Loucy (cell line): ENCODE measurements at regions not wholly inside any gene's neighbourhood (a gene's known extent, or its start where the extent isn't known, plus 50 kb on each side); places are given as distances from the start of the nearest gene placed in this dataset.
A peak's percentile ranks its signal among the peaks of the same experiment; 100 is the strongest.

ENCODE experiments used
- H2AFZ ChIP-seq: fragments of 200-600 bp; sonication (generic); 2 replicates; pipeline ENCODE4 v1.6.0; 2016; ENCODE audit warnings: antibody characterized with exemption, mild to moderate bottlenecking, low read length, moderate library complexity
- H3F3A ChIP-seq: fragments of 200-600 bp; 2 replicates; pipeline ENCODE4 v1.6.0; 2016; ENCODE audit warnings: antibody characterized with exemption, low read depth, mild to moderate bottlenecking
- H3K27me3 ChIP-seq: fragments of 200-600 bp; sonication (generic); 2 replicates; pipeline ENCODE4 v1.6.1; 2014; ENCODE audit warnings: low read length, mild to moderate bottlenecking; ENCODE audit not compliant: insufficient read depth, poor library complexity, severe bottlenecking
- H3K36me3 ChIP-seq: fragments of 200-600 bp; sonication (generic); 2 replicates; pipeline ENCODE4 v1.6.1; 2016; ENCODE audit warnings: low read length; ENCODE audit not compliant: insufficient read depth
- H3K4me1 ChIP-seq: fragments of 200-600 bp; sonication (generic); 2 replicates; pipeline ENCODE4 v1.5.1; 2014; ENCODE audit warnings: low read length, mild to moderate bottlenecking; ENCODE audit not compliant: insufficient read depth, poor library complexity, severe bottlenecking
- H3K4me2 ChIP-seq: fragments of 200-600 bp; sonication (generic); 2 replicates; pipeline ENCODE4 v1.6.0; 2014; ENCODE audit warnings: antibody characterized with exemption, low read length, low read depth, mild to moderate bottlenecking; ENCODE audit not compliant: poor library complexity, severe bottlenecking
- H3K4me3 ChIP-seq: fragments of 200-600 bp; sonication (generic); 2 replicates; pipeline ENCODE4 v1.5.1; 2014; ENCODE audit warnings: low read length, mild to moderate bottlenecking, mixed read lengths; ENCODE audit not compliant: poor library complexity, severe bottlenecking
- H3K79me2 ChIP-seq: fragments of 200-600 bp; sonication (generic); 2 replicates; pipeline ENCODE4 v1.6.1; 2014; ENCODE audit warnings: low read length; ENCODE audit not compliant: insufficient read depth
- H3K9ac ChIP-seq: fragments of 200-600 bp; sonication (generic); 2 replicates; pipeline ENCODE4 v1.6.0; 2014; ENCODE audit warnings: mild to moderate bottlenecking, low read depth, low read length, moderate library complexity; ENCODE audit not compliant: poor library complexity, severe bottlenecking
- H3K9me2 ChIP-seq: fragments of 200-600 bp; sonication (generic); replicated peaks from 2 replicates; pipeline ENCODE4 v1.6.1; 2016; ENCODE audit warnings: low read depth, low read length, mixed read lengths
- H3K9me3 ChIP-seq: fragments of 200-600 bp; sonication (generic); 2 replicates; pipeline ENCODE4 v1.6.1; 2014; ENCODE audit warnings: mild to moderate bottlenecking, antibody characterized with exemption, low read length, low read depth; ENCODE audit not compliant: insufficient read depth
- H4K20me1 ChIP-seq: fragments of 200-600 bp; sonication (generic); 2 replicates; pipeline ENCODE4 v1.6.0; 2014; ENCODE audit warnings: antibody characterized with exemption, low read length, mild to moderate bottlenecking; ENCODE audit not compliant: insufficient read depth, poor library complexity, severe bottlenecking
- EZH2phosphoT487 ChIP-seq: fragments of 200-600 bp; IDR thresholded peaks from 2 replicates; pipeline ENCODE4 v1.6.1; 2018; ENCODE audit warnings: antibody characterized with exemption, mild to moderate bottlenecking, moderate library complexity, borderline replicate concordance
- TF ChIP-seq, protein P1 (sequence below): fragments of 200-600 bp; sonication (generic); conservative IDR thresholded peaks from 2 replicates; pipeline ENCODE4 v1.5.1; 2014; ENCODE audit warnings: mild to moderate bottlenecking, antibody characterized with exemption, low read length

DNA sequence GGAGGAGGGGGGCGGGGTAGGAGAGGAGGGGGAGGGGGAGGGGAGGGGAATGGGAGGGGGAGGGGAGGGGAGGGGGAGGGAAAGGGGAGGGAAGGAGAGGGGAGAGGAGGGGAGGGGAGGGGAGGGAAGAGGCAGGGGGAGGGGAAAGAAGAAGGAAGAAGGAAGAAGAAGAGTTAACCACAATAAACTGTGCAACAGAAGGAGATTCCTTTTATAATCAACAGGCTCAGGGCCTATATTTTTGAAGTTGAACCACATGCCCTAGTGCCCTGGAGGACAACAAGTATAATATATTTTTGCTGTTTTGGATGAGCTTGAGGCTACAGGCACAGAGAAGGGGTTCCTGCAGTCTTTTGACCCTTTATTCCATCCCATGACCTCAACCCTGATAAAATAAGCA lies 228.2 kb upstream of the IRF2BP2 start:
- Histone ChIP-seq H4K20me1 (no peaks in the 10 kb centered on the region), H3K4me1 (peaks cover 75% of the 10 kb centered on the region), H3K79me2 (no peaks in the 10 kb centered on the region), H3K9me3 (no peaks in the 10 kb centered on the region), H3K4me3 (peak overlapping the region; percentile 44), H3K27me3 (no peaks in the 10 kb centered on the region), H3K9me2 (no peaks in the 10 kb centered on the region), H3K4me2 (peak overlapping the region; percentile 63), H2AFZ (peak overlapping the region; percentile 3; the same call in 1 of the 2 replicates), H3F3A (peaks cover 8% of the 10 kb centered on the region; the same call in 1 of the 2 replicates), H3K9ac (peak overlapping the region; percentile 63), H3K36me3 (no peaks in the 10 kb centered on the region)
- TF ChIP-seq, protein P1, sequence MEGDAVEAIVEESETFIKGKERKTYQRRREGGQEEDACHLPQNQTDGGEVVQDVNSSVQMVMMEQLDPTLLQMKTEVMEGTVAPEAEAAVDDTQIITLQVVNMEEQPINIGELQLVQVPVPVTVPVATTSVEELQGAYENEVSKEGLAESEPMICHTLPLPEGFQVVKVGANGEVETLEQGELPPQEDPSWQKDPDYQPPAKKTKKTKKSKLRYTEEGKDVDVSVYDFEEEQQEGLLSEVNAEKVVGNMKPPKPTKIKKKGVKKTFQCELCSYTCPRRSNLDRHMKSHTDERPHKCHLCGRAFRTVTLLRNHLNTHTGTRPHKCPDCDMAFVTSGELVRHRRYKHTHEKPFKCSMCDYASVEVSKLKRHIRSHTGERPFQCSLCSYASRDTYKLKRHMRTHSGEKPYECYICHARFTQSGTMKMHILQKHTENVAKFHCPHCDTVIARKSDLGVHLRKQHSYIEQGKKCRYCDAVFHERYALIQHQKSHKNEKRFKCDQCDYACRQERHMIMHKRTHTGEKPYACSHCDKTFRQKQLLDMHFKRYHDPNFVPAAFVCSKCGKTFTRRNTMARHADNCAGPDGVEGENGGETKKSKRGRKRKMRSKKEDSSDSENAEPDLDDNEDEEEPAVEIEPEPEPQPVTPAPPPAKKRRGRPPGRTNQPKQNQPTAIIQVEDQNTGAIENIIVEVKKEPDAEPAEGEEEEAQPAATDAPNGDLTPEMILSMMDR, result no peak
- no peak for TF ChIP-seq EZH2phosphoT487

DNA sequence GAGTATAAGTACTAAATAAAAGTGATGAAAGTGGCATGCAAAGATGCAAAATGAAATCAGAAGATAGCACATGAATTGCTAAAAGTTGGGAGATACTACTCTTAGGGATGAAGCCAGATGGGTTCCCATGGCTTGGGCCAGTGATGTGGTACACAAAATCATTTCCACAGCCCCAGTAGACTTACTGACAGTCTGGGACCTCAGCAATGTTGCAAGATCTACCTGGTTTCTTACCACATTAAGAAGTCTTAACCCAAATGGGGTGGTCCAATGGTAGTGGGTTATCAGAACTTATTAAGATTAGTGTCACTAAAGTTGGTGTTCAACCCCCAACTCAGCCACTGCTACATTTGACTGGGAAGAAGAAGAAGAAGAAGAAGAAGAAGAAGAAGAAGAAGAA lies 227.7 kb upstream of the IRF2BP2 start:
- Histone ChIP-seq H3K27me3 (no peaks in the 10 kb centered on the region), H3K4me2 (no peak overlapping the region), H3K9me2 (no peaks in the 10 kb centered on the region), H3K9ac (no peak overlapping the region), H3K9me3 (no peaks in the 10 kb centered on the region), H3F3A (peaks cover 8% of the 10 kb centered on the region; the same call in 1 of the 2 replicates), H2AFZ (no peak overlapping the region), H3K4me1 (peaks cover 70% of the 10 kb centered on the region), H3K36me3 (no peaks in the 10 kb centered on the region), H3K4me3 (no peak overlapping the region), H4K20me1 (no peaks in the 10 kb centered on the region), H3K79me2 (no peaks in the 10 kb centered on the region)
- TF ChIP-seq, protein P1, result no peak
- TF ChIP-seq EZH2phosphoT487, result no peak

DNA sequence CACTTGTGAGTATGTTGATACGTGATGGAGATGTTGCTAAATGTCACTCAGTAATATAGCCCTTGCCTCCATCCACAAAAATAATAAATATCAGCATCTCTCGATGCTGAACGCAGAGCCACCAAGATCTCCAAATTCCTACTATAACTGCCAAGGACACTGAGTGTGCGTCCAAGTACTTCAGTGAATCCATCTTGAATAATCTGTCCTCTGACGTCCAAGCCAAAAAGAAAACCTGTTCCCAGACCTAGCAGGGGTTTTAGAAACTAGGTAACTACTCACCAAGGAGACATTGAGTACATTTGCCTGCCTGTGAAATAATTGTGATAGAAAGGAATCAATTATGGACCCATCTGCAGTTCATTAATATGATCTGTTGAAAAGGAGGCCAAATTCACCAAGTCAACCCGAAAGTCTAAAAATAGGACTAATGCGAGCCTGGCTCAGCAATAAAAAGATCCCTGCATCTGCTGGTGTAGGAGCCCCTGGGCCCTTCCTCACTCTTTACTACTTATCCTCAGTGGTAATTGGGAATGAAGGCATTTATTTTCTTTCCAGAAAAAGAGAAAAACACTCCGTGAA lies 226.9 kb upstream of the IRF2BP2 start:
- Histone ChIP-seq H2AFZ (no peak overlapping the region), H3F3A (peaks cover 8% of the 10 kb centered on the region; the same call in 1 of the 2 replicates), H3K36me3 (no peaks in the 10 kb centered on the region), H3K9ac (no peak overlapping the region), H3K4me3 (no peak overlapping the region), H3K9me2 (no peaks in the 10 kb centered on the region), H3K9me3 (no peaks in the 10 kb centered on the region), H3K4me1 (peaks cover 62% of the 10 kb centered on the region), H3K27me3 (no peaks in the 10 kb centered on the region), H4K20me1 (no peaks in the 10 kb centered on the region), H3K4me2 (no peak overlapping the region), H3K79me2 (no peaks in the 10 kb centered on the region)
- TF ChIP-seq, protein P1, result no peak
- no peak for TF ChIP-seq EZH2phosphoT487
